ENCODE measurements at regions not wholly inside any gene's neighbourhood (a gene's known extent, or its start where the extent isn't known, plus 50 kb on each side); places are given as distances from the start of the nearest gene placed in this dataset.
A peak's percentile ranks its signal among the peaks of the same experiment; 100 is the strongest.

- H2AFZ ChIP-seq (ENCODE audit: low read length): no peak overlapping the region
- H3K4ac ChIP-seq (ENCODE audit: low read length): no peak overlapping the region
- H3K23ac ChIP-seq (ENCODE audit: low read depth, low read length, poor library complexity): no peak overlapping the region
- peaks cover 0 to 26% (median 0%) of the 10 kb centered on the region in 3 experiments for H3K27me3 ChIP-seq (ENCODE audit: control insufficient read depth in 3 of 3, insufficient read depth in 3 of 3, low read depth in 1 of 3, low read length in 3 of 3)
- H3K79me1 ChIP-seq (ENCODE audit: low read depth, low read length): no peaks in the 10 kb centered on the region
- peak; percentile 52 for DNase-seq (ENCODE audit: low spot score)
- H3K4me1 ChIP-seq (ENCODE audit: control insufficient read depth in 2 of 2, insufficient read depth in 1 of 2, low read depth in 1 of 2, low read length in 2 of 2): peaks cover 7 to 10% of the 10 kb centered on the region in 2 donors
- H2BK5ac ChIP-seq (ENCODE audit: low read length): no peak overlapping the region
- H2BK15ac ChIP-seq (ENCODE audit: low read length): no peak overlapping the region
- H3K36me3 ChIP-seq (replicated peaks in 1 of 2; ENCODE audit: control insufficient read depth in 2 of 2, insufficient read depth in 2 of 2, low read length in 2 of 2): no peaks in the 10 kb centered on the region
- no peak overlapping the region for H2BK12ac ChIP-seq (ENCODE audit: low read length)
- no peak overlapping the region for H3K9ac ChIP-seq (ENCODE audit: low read depth, low read length, poor library complexity)
- H4K8ac ChIP-seq (ENCODE audit: low read depth, low read length): no peak overlapping the region
- H3K14ac ChIP-seq (ENCODE audit: low read length): no peak overlapping the region
- H3K4me2 ChIP-seq (ENCODE audit: insufficient read depth, low read length, poor library complexity, severe bottlenecking): no peak overlapping the region
- no peak overlapping the region for H2BK120ac ChIP-seq (ENCODE audit: low read depth, low read length)
- H3K27ac ChIP-seq (replicated peaks; ENCODE audit: low read length): peak overlapping the region; percentile 80
- no peaks in the 10 kb centered on the region for H3K9me3 ChIP-seq (replicated peaks in 1 of 2; ENCODE audit: control insufficient read depth in 2 of 2, insufficient read depth in 1 of 2, low read depth in 1 of 2, low read length in 2 of 2)
- no peak overlapping the region for H3K4me3 ChIP-seq (ENCODE audit: low read length in 2 of 2)
- no peak overlapping the region for H3K18ac ChIP-seq (ENCODE audit: low read length)
- no CpG with 5 or more reads among the region's 1 CpG for whole genome bisulfite sequencing, 2 donors (ENCODE audit: extremely low coverage in 2 of 2, insufficient read length in 2 of 2, insufficient replicate concordance in 1 of 2)
- no peak overlapping the region for H2AK5ac ChIP-seq (ENCODE audit: low read depth, low read length)
- H4K91ac ChIP-seq (ENCODE audit: low read depth, low read length, poor library complexity): no peak overlapping the region
Observed at GRCh38 chr2:138329591-138329990, 172.0 kb upstream of the SPOPL start.

GRCh38 chr2:138333121-138333520 is 168.4 kb upstream of the SPOPL start:
- no peak overlapping the region for H4K91ac ChIP-seq (ENCODE audit: low read depth, low read length, poor library complexity)
- H2BK120ac ChIP-seq (ENCODE audit: low read depth, low read length): no peak overlapping the region
- H3K18ac ChIP-seq (ENCODE audit: low read length): no peak overlapping the region
- no peak overlapping the region for H3K4me3 ChIP-seq (ENCODE audit: low read length in 2 of 2)
- no peak overlapping the region for H3K27ac ChIP-seq (replicated peaks; ENCODE audit: low read length)
- no peaks in the 10 kb centered on the region for H3K36me3 ChIP-seq (replicated peaks in 1 of 2; ENCODE audit: control insufficient read depth in 2 of 2, insufficient read depth in 2 of 2, low read length in 2 of 2)
- H3K27me3 ChIP-seq (ENCODE audit: control insufficient read depth in 3 of 3, insufficient read depth in 3 of 3, low read depth in 1 of 3, low read length in 3 of 3): peaks cover 0 to 19% (median 0%) of the 10 kb centered on the region in 3 experiments
- H3K4me2 ChIP-seq (ENCODE audit: insufficient read depth, low read length, poor library complexity, severe bottlenecking): no peak overlapping the region
- no peak overlapping the region for H2BK5ac ChIP-seq (ENCODE audit: low read length)
- no peak overlapping the region for H2AFZ ChIP-seq (ENCODE audit: low read length)
- H3K79me1 ChIP-seq (ENCODE audit: low read depth, low read length): no peaks in the 10 kb centered on the region
- no peak overlapping the region for H2BK12ac ChIP-seq (ENCODE audit: low read length)
- H4K8ac ChIP-seq (ENCODE audit: low read depth, low read length): no peak overlapping the region
- H3K14ac ChIP-seq (ENCODE audit: low read length): no peak overlapping the region
- no peak overlapping the region for H3K23ac ChIP-seq (ENCODE audit: low read depth, low read length, poor library complexity)
- DNase-seq (ENCODE audit: low spot score): no peak
- H3K4me1 ChIP-seq (ENCODE audit: control insufficient read depth in 2 of 2, insufficient read depth in 1 of 2, low read depth in 1 of 2, low read length in 2 of 2): peaks cover 7 to 14% of the 10 kb centered on the region in 2 donors
- H3K9ac ChIP-seq (ENCODE audit: low read depth, low read length, poor library complexity): no peak overlapping the region
- H2BK15ac ChIP-seq (ENCODE audit: low read length): no peak overlapping the region
- no peak overlapping the region for H3K4ac ChIP-seq (ENCODE audit: low read length)
- H2AK5ac ChIP-seq (ENCODE audit: low read depth, low read length): no peak overlapping the region
- H3K9me3 ChIP-seq (replicated peaks in 1 of 2; ENCODE audit: control insufficient read depth in 2 of 2, insufficient read depth in 1 of 2, low read depth in 1 of 2, low read length in 2 of 2): no peaks in the 10 kb centered on the region

DNA sequence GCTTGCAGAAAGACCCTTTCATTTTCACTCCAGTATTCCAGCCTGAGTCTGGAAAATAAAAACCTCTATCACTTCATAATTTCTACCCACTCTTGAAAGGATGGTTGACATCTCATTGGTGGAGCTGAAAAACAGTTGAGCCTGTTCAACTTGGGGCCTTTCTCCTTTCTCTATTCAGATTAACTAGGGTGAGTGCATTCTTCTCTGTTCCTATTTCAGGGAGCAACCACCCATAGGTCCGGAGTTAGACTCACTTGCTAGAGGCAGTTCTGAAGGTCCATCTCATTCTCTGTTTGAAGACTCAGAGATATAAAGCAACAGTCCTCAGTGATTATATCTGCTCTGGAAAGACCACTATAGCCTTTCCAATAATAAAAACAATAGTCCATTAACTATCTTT is 167.9 kb upstream of the SPOPL start:
- Histone ChIP-seq H4K91ac (ENCODE audit: low read depth, low read length, poor library complexity) (no peak overlapping the region), H2BK5ac (ENCODE audit: low read length) (no peak overlapping the region), H3K36me3 (replicated peaks in 1 of 2; ENCODE audit: control insufficient read depth in 2 of 2, insufficient read depth in 2 of 2, low read length in 2 of 2) (no peaks in the 10 kb centered on the region), H3K14ac (ENCODE audit: low read length) (no peak overlapping the region), H2BK15ac (ENCODE audit: low read length) (no peak overlapping the region), H3K79me1 (ENCODE audit: low read depth, low read length) (no peaks in the 10 kb centered on the region), H3K4me1 (ENCODE audit: control insufficient read depth in 2 of 2, insufficient read depth in 1 of 2, low read depth in 1 of 2, low read length in 2 of 2) (peaks cover 7 to 14% of the 10 kb centered on the region in 2 donors), H2BK120ac (ENCODE audit: low read depth, low read length) (no peak overlapping the region), H3K23ac (ENCODE audit: low read depth, low read length, poor library complexity) (no peak overlapping the region), H2AK5ac (ENCODE audit: low read depth, low read length) (no peak overlapping the region), H3K27me3 (ENCODE audit: control insufficient read depth in 3 of 3, insufficient read depth in 3 of 3, low read depth in 1 of 3, low read length in 3 of 3) (peaks cover 0 to 19% (median 0%) of the 10 kb centered on the region in 3 experiments), H4K8ac (ENCODE audit: low read depth, low read length) (no peak overlapping the region), H3K9ac (ENCODE audit: low read depth, low read length, poor library complexity) (no peak overlapping the region), H3K27ac (replicated peaks; ENCODE audit: low read length) (no peak overlapping the region), H3K4ac (ENCODE audit: low read length) (no peak overlapping the region), H2BK12ac (ENCODE audit: low read length) (no peak overlapping the region), H3K4me2 (ENCODE audit: insufficient read depth, low read length, poor library complexity, severe bottlenecking) (no peak overlapping the region), H3K18ac (ENCODE audit: low read length) (no peak overlapping the region), H3K4me3 (ENCODE audit: low read length in 2 of 2) (no peak overlapping the region), H3K9me3 (replicated peaks in 1 of 2; ENCODE audit: control insufficient read depth in 2 of 2, insufficient read depth in 1 of 2, low read depth in 1 of 2, low read length in 2 of 2) (no peaks in the 10 kb centered on the region), H2AFZ (ENCODE audit: low read length) (no peak overlapping the region)
- no CpG with 5 or more reads among the region's 1 CpG for WGBS, 2 donors (ENCODE audit: extremely low coverage in 2 of 2, insufficient read length in 2 of 2, insufficient replicate concordance in 1 of 2)
- DNase-seq (ENCODE audit: low spot score): no peak

GRCh38 chr2:138334323-138334722 is 167.2 kb upstream of the SPOPL start:
- H2BK120ac ChIP-seq (ENCODE audit: low read depth, low read length): no peak overlapping the region
- no peak overlapping the region for H3K18ac ChIP-seq (ENCODE audit: low read length)
- peaks cover 0 to 19% (median 0%) of the 10 kb centered on the region in 3 experiments for H3K27me3 ChIP-seq (ENCODE audit: control insufficient read depth in 3 of 3, insufficient read depth in 3 of 3, low read depth in 1 of 3, low read length in 3 of 3)
- no peak overlapping the region for H4K8ac ChIP-seq (ENCODE audit: low read depth, low read length)
- H2AK5ac ChIP-seq (ENCODE audit: low read depth, low read length): no peak overlapping the region
- H3K36me3 ChIP-seq (replicated peaks in 1 of 2; ENCODE audit: control insufficient read depth in 2 of 2, insufficient read depth in 2 of 2, low read length in 2 of 2): no peaks in the 10 kb centered on the region
- H3K4me3 ChIP-seq (ENCODE audit: low read length in 2 of 2): no peak overlapping the region
- H4K91ac ChIP-seq (ENCODE audit: low read depth, low read length, poor library complexity): no peak overlapping the region
- H2BK5ac ChIP-seq (ENCODE audit: low read length): no peak overlapping the region
- peaks cover 5 to 11% of the 10 kb centered on the region in 2 donors for H3K4me1 ChIP-seq (ENCODE audit: control insufficient read depth in 2 of 2, insufficient read depth in 1 of 2, low read depth in 1 of 2, low read length in 2 of 2)
- H2BK12ac ChIP-seq (ENCODE audit: low read length): no peak overlapping the region
- no CpG with 5 or more reads among the region's 3 CpGs for WGBS, 2 donors (ENCODE audit: extremely low coverage in 2 of 2, insufficient read length in 2 of 2, insufficient replicate concordance in 1 of 2)
- H3K4me2 ChIP-seq (ENCODE audit: insufficient read depth, low read length, poor library complexity, severe bottlenecking): no peak overlapping the region
- no peak overlapping the region for H3K14ac ChIP-seq (ENCODE audit: low read length)
- H3K9me3 ChIP-seq (replicated peaks in 1 of 2; ENCODE audit: control insufficient read depth in 2 of 2, insufficient read depth in 1 of 2, low read depth in 1 of 2, low read length in 2 of 2): no peaks in the 10 kb centered on the region
- no peak overlapping the region for H2BK15ac ChIP-seq (ENCODE audit: low read length)
- H3K27ac ChIP-seq (replicated peaks; ENCODE audit: low read length): no peak overlapping the region
- no peaks in the 10 kb centered on the region for H3K79me1 ChIP-seq (ENCODE audit: low read depth, low read length)
- H2AFZ ChIP-seq (ENCODE audit: low read length): no peak overlapping the region
- H3K9ac ChIP-seq (ENCODE audit: low read depth, low read length, poor library complexity): no peak overlapping the region
- DNase-seq (ENCODE audit: low spot score): no peak
- H3K23ac ChIP-seq (ENCODE audit: low read depth, low read length, poor library complexity): no peak overlapping the region
- no peak overlapping the region for H3K4ac ChIP-seq (ENCODE audit: low read length)

Data from neuronal stem cell (in vitro differentiated cells).